ENCODE measurements at regions not wholly inside any gene's neighbourhood (a gene's known extent, or its start where the extent isn't known, plus 50 kb on each side); places are given as distances from the start of the nearest gene placed in this dataset.

GRCh38 chr3:17909714-17910113 lies 167.3 kb upstream of the TBC1D5 start:
- TF ChIP-seq POLR2A (IDR thresholded peaks at IDR 0.05; ENCODE audit: low read depth, low read length) (no peak), POLR2AphosphoS5 (IDR thresholded peaks at IDR 0.05; ENCODE audit: low read depth, low read length) (no peak)

Measured in GM12891 (cell line).